ENCODE measurements at regions not wholly inside any gene's neighbourhood (a gene's known extent, or its start where the extent isn't known, plus 50 kb on each side); places are given as distances from the start of the nearest gene placed in this dataset.

GRCh38 chr20:6265204-6265904 lies 142.5 kb upstream of the FERMT1 start:
- peak overlapping the region; percentile 86 for H3K27ac Mint-ChIP-seq (ENCODE audit: unreplicated experiment)
- H3K4me1 Mint-ChIP-seq (ENCODE audit: low read depth) = peaks cover 14% of the 10 kb centered on the region
- no peaks in the 10 kb centered on the region for H3K36me3 Mint-ChIP-seq (ENCODE audit: low read depth)
- peak; percentile 91 for TF ChIP-seq CTCF (IDR thresholded peaks at IDR 0.05)
- DNase-seq (ENCODE audit: low spot score) = no peak
- H3K4me3 Mint-ChIP-seq (ENCODE audit: unreplicated experiment) = peak overlapping the region; percentile 56
- peaks cover 15% of the 10 kb centered on the region for H3K27me3 Mint-ChIP-seq (ENCODE audit: low read depth)
- no peaks in the 10 kb centered on the region for H3K9me3 Mint-ChIP-seq (ENCODE audit: low read depth)

GRCh38 chr20:6253396-6253795 lies 130.6 kb upstream of the FERMT1 start:
- H3K9me3 Mint-ChIP-seq (ENCODE audit: low read depth) = no peaks in the 10 kb centered on the region
- no peaks in the 10 kb centered on the region for H3K36me3 Mint-ChIP-seq (ENCODE audit: low read depth)
- H3K27me3 Mint-ChIP-seq (ENCODE audit: low read depth) = peaks cover 26% of the 10 kb centered on the region
- no peak overlapping the region for H3K27ac Mint-ChIP-seq (ENCODE audit: unreplicated experiment)
- DNase-seq (ENCODE audit: low spot score) = no peak
- no peak for TF ChIP-seq CTCF (IDR thresholded peaks at IDR 0.05)
- H3K4me3 Mint-ChIP-seq (ENCODE audit: unreplicated experiment) = no peak overlapping the region
- H3K4me1 Mint-ChIP-seq (ENCODE audit: low read depth) = no peaks in the 10 kb centered on the region

- Mint-ChIP-seq H3K4me3 (ENCODE audit: unreplicated experiment) (no peak overlapping the region), H3K27ac (ENCODE audit: unreplicated experiment) (no peak overlapping the region), H3K9me3 (ENCODE audit: low read depth) (no peaks in the 10 kb centered on the region), H3K36me3 (ENCODE audit: low read depth) (no peaks in the 10 kb centered on the region), H3K4me1 (ENCODE audit: low read depth) (no peaks in the 10 kb centered on the region), H3K27me3 (ENCODE audit: low read depth) (peaks cover 10% of the 10 kb centered on the region)
- TF ChIP-seq CTCF (IDR thresholded peaks at IDR 0.05) = no peak
- DNase-seq (ENCODE audit: low spot score) = no peak
Measured at GRCh38 chr20:6245436-6245835, 122.6 kb upstream of the FERMT1 start.

GRCh38 chr20:6241591-6241990 lies 118.8 kb upstream of the FERMT1 start:
- H3K4me1 Mint-ChIP-seq (ENCODE audit: low read depth) = no peaks in the 10 kb centered on the region
- TF ChIP-seq CTCF (IDR thresholded peaks at IDR 0.05) = no peak
- no peaks in the 10 kb centered on the region for H3K36me3 Mint-ChIP-seq (ENCODE audit: low read depth)
- H3K9me3 Mint-ChIP-seq (ENCODE audit: low read depth) = no peaks in the 10 kb centered on the region
- peaks cover 19% of the 10 kb centered on the region for H3K27me3 Mint-ChIP-seq (ENCODE audit: low read depth)
- H3K4me3 Mint-ChIP-seq (ENCODE audit: unreplicated experiment) = no peak overlapping the region
- H3K27ac Mint-ChIP-seq (ENCODE audit: unreplicated experiment) = no peak overlapping the region
- DNase-seq (ENCODE audit: low spot score) = no peak

GRCh38 chr20:6240059-6240458 lies 117.2 kb upstream of the FERMT1 start:
- no peaks in the 10 kb centered on the region for H3K9me3 Mint-ChIP-seq (ENCODE audit: low read depth)
- no peak overlapping the region for H3K4me3 Mint-ChIP-seq (ENCODE audit: unreplicated experiment)
- no peak for DNase-seq (ENCODE audit: low spot score)
- no peaks in the 10 kb centered on the region for H3K36me3 Mint-ChIP-seq (ENCODE audit: low read depth)
- TF ChIP-seq CTCF (IDR thresholded peaks at IDR 0.05) = no peak
- no peak overlapping the region for H3K27ac Mint-ChIP-seq (ENCODE audit: unreplicated experiment)
- H3K4me1 Mint-ChIP-seq (ENCODE audit: low read depth) = no peaks in the 10 kb centered on the region
- H3K27me3 Mint-ChIP-seq (ENCODE audit: low read depth) = peaks cover 21% of the 10 kb centered on the region
